DMS 273 treated with DMSO at 0.1 percent for 48 hours (cell line): ENCODE measurements at regions not wholly inside any gene's neighbourhood (a gene's known extent, or its start where the extent isn't known, plus 50 kb on each side); places are given as distances from the start of the nearest gene placed in this dataset.

Source experiments
- DNase-seq: peaks from one replicate; lab custom pipeline; 2025; lab: John Stamatoyannopoulos, UW

DNA sequence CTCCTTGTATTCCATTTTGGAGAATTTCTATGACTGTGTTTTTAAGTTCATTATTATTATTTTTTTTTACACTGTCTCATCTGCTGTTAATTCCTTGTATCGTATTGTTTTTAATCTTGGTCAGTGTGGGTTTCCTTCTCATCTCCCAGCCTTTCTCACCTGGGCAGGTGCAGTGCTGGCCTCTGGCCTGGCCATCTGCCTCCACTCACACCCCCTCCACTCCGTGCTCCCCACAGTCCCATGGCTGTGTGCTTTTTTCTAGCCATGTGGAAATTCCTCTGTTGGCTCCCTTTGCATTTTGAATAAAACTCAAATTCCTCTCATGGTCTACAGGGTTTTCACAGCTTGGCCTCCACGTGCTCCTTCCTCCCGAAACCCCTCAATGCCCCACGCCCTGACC lies 50.3 kb upstream of the LINC01488 start:
- DNase-seq = no peak
